ENCODE measurements at regions not wholly inside any gene's neighbourhood (a gene's known extent, or its start where the extent isn't known, plus 50 kb on each side); places are given as distances from the start of the nearest gene placed in this dataset.
A peak's percentile ranks its signal among the peaks of the same experiment; 100 is the strongest.
"Not testable (repeated sequence)": the region's sequence is repeated elsewhere in the genome, so short reads cannot be mapped to it uniquely, and the experiment has no call there.

DNA sequence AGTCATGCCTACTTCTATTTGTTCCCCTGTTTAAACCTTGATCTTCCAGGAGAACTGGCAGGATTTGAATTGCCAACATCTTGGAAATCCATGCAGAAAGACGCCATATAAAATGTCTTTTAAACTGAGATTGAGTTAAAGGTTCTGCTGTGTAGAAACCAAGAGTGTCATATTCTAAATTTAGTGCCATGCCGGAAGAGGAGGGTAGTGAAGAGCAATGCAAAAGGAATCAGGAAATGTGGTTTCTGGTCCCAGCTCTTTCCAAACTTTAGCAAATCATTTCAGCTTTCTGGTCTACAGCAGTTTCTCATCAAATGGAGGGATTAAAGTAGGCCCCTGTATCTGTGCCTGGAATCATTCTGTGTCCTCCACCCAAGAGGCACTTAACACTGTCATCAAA is 85.7 kb downstream of the BTG1 start:
- DNase-seq: no peak

GRCh38 chr12:92058664-92059063 is 87.0 kb downstream of the BTG1 start:
- no peak for DNase-seq

- not testable (repeated sequence) for DNase-seq
Measured at GRCh38 chr12:92056756-92057155, 88.9 kb downstream of the BTG1 start.

- no peak for DNase-seq
Measured at GRCh38 chr12:92056290-92056689, 89.4 kb downstream of the BTG1 start.

GRCh38 chr12:92055877-92056276 is 89.8 kb downstream of the BTG1 start:
- no peak for DNase-seq

DNA sequence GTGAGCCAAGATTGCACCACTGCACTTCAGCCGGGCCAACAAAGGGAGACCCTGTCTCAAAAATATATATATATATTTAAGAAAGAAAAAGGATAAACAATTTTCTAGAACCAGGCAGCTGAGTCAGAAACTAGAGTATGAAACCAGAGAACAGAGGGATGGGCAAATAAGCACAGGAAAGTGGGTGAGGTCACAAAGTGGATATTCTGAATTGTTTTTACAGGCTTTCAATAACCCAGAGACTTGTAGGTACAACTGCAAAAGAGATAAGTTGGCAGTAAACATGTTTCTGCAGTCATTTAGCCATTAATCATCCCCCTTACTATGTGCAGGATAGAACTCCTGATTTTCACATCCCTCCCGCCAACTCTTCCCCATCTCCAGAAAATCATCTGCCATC is 94.2 kb downstream of the BTG1 start:
- no peak for DNase-seq

GRCh38 chr12:92049403-92049802 is 96.2 kb downstream of the BTG1 start:
- DNase-seq: no peak

- no peak for DNase-seq
Measured at GRCh38 chr12:92047393-92047826, 98.2 kb downstream of the BTG1 start.

DNA sequence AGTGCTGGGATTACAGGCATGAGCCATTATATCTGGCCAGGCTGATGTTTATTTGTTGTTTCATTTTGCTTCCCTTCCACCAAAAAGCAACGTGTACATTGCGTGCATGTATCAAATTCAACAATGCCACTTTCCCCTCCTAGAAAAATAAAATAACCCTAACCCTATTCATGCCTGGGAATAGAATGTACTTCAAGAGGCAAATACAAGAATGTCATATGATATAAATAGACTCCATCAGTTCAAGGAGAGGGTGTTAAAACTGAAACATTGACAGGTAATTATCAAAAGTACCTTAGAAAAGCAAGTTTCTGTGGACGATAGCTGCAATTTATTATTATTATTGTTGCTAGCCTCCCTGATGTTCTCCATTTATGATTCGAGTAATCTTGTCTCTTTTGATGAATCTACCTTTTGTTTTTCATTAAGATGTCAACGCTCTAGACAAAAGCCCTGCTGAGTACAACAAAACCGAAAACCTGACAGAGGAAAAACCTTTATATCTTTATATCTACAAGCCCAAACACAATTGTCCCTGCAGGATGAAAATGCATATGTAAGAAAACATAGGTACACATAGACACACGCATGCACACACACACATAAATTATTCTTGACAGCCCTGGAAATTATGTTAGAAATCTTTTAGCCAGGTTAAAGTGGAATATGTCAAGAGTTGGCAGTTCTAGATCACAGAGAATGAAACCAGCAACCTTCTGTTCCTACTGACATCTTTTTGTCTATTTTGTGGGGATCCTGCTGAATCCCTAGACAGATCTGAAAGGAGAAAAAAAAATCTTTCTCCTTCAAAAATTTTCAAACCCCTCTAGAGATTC is 98.9 kb downstream of the BTG1 start:
- no peak for DNase-seq

DNA sequence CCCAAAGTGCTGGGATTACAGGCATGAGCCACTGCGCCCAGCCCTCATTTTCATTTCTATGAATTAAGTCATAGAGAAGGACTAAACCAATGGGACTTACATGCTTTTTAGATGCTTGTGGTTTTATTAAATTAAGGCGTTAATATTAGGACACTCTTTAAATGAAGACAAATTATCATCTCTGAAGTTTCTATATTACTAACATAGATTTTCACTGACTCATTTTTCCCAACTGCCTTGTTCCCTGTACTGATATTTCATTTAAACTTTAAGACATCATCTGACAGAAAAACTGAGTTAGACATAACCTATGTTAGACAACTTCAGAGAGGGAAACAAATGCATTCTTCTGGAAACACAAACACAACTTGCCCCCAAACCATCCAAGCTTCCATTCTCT is 99.8 kb downstream of the BTG1 start:
- no peak for DNase-seq

GRCh38 chr12:92044435-92044834 is 101.2 kb downstream of the BTG1 start:
- no peak for DNase-seq

DNA sequence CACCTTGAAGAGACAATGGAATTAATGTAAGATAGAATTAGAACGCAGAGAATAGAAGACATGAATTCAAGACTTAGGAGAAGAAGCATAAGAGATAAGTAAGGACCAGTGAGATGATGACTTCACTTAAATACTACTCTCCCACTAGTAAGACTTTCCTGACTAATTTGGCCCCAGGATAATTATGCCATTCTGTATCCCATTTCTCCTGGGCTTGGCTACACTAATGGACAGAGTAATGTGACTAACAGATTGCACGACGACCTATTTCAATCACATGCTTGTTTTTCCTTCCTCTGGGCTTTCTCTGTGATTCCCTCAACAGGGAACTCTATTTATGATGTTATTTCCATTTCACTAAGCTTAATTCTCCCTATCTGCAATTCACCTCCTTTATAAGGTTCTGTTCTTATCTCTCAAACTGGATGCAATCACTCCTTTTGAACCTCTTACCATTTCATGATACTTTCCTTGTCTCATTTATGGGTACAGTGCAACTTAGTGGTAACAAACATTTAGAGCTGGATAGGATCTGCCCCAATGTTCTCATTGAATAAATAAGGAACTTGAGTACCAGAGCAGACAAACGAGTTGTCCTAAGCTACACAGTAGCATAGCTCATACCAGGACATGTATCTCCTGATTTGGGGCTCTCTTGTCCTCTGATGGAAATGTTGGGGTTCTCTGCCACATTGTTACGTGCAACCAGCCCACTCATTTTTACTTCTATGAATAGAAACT is 102.7 kb downstream of the BTG1 start:
- DNase-seq: no peak

DNA sequence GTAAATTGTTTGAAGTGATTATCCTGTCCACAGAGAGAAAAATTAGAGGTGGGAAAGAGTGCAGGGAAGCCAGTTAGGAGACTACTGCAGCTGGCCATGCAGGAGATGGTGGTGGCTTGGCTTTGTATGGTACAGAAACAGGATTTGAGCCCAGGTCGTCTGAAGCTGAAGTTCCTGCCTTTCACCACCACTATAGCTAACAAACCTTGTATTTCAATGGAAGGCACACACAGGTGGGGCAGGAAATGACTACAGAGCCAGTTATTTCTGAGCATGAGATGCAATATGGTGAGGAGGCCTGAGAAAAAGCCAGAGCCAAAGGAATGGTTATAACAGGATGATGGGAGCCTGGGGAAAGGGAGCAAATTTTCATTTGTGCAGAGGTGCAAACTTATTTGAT is 103.9 kb downstream of the BTG1 start:
- DNase-seq: peak; percentile 32

- DNase-seq: peak; percentile 53
Measured at GRCh38 chr12:92039046-92039445, 106.6 kb downstream of the BTG1 start.

DNA sequence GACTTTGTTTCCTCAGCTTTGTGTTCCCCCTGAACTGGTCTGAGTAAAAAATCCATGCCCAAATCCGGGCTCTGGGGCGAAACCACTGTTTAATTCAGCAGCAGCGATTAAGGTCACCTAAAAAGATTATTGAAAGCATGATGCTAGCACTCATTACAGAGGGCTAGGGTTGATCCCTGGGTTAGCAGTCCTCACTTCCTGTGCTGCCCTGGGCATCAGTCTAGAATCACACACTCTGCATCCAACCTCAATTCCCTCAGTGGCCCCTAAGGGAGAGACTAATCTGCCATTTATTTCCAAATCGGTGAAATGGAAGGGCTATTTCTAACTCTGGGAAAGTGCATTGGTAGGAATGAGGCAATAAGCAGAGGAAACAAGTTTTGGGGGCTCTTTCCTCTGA is 107.2 kb downstream of the BTG1 start:
- DNase-seq: no peak

- DNase-seq: no peak
Measured at GRCh38 chr12:92036771-92037453, 108.7 kb downstream of the BTG1 start.

DNA sequence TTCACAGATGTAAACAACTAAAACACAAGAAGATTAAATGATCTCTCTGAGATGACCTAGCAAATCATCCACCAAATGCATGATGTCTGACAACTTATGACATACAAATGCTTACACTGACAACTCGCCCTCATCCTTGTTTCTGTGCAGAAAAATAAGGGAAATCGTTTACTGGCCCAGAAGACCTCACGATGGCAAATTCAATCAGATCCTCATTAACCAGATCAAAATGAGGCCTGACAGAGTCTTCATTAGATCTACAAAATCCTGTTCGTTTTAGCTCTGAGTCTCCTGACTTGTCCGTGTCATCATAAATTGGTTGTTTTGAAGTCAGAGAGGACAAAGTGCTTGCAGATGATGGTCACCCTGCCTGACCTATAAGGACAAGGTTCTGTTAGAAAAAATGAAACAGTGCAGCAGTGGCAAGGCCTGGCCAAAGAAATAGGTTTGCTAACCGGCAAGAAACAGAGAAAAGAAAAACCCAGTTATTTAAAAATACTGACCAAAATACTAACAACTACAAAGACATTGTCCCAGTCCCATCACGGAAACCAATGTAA is 109.5 kb downstream of the BTG1 start:
- no peak for DNase-seq

GRCh38 chr12:92035477-92035876 is 110.2 kb downstream of the BTG1 start:
- no peak for DNase-seq

GRCh38 chr12:92034858-92035401 is 110.7 kb downstream of the BTG1 start:
- peak; percentile 72 for DNase-seq

DNA sequence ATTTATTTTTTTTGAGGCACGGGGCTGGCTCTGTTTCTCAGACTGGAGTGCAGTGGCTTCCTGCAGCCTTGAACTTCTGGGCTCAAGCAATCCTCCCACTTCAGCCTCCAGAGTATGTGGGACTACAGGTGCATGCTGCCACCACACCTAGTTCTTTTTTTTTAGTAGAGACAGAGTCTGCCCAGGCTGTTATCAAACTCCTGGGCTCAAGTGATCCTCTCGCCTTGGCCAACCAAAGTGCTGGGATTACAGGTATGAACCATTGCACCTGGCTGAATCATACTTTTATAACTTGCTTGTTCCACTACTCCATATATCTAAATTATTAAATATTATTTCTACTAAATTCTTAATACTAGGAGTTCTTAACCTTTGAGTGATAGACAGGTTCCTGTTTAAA is 111.6 kb downstream of the BTG1 start:
- DNase-seq: no peak

- DNase-seq: no peak
Measured at GRCh38 chr12:92032965-92033364, 112.7 kb downstream of the BTG1 start.

DNA sequence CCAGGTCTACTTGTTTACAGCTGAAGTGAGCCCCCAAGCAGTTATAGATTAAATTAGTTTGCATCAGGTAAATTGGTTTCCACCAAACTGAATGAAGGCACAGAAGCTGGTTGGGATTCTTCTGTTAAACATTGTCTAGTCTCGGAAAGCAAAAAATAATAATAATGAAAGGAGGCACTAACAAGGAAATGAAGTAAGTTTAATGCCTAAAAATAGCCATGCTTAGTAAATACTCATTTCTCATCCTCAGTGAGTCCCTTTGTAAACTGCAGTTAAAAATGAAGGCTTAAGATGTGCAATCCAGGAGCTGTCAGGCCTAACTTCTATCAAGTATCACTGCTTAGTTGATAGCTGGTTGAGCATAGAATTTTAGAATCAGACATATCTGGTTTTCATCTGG is 113.5 kb downstream of the BTG1 start:
- DNase-seq: no peak

GRCh38 chr12:92030618-92031017 is 115.0 kb downstream of the BTG1 start:
- no peak for DNase-seq
